ENCODE measurements at regions not wholly inside any gene's neighbourhood (a gene's known extent, or its start where the extent isn't known, plus 50 kb on each side); places are given as distances from the start of the nearest gene placed in this dataset.

DNA sequence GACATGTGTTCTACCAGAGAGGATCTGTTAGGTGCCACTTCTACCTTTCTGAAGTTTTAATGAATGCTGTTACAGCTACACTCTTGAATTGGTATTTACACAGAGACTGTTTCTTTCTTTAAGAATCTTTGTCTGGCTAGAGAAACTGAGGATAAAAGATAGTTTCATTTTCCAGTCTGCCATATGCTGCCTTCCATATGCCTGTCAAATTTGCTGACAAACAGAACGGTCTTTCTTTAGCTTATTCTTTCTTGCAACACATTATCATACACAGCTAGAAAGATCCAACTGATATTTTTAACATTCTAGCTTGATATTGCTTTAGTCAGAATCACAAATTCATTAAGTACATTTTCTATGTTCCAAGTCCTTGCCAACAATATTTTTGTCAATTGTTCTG is 409.8 kb upstream of the CELF4 start:
- no peak for DNase-seq

DNA sequence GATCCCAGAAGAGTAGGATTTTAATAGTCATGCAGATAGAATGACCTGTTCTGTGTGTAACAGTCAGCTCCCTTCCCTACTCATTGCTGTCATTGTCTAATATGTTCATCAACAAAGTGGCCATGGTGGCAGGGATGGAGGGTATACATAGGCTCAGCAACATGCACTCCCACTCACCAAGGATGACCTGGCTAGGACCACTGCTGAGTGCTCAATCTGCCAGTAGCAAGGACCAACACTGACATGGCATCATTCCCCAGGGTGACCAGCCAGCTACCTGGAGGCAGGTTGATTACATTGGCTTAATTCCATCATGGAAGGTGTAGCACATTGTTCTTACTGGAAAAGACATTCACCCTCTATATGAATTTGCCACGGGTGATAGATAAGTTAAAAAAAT is 401.7 kb upstream of the CELF4 start:
- no peak for DNase-seq

DNA sequence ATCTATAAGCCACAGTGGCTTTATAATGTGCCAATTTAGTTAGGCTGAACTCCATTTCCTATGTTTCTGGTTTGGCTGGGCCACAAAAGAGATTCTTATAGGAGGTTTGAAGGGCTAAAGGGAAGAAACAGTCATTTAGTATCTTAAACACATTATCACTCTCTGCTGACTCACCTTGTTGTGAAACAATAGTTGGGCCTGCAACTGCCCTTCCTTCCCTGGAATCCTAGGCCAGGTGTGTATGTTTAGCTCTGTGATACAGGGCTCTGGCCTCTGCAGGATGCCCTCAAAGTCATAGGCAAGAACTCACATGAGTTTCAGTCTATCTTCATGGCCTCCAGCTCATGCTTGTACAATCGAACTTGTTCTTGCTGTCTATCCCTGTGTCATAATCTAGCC is 400.0 kb upstream of the CELF4 start:
- DNase-seq, result no peak

DNA sequence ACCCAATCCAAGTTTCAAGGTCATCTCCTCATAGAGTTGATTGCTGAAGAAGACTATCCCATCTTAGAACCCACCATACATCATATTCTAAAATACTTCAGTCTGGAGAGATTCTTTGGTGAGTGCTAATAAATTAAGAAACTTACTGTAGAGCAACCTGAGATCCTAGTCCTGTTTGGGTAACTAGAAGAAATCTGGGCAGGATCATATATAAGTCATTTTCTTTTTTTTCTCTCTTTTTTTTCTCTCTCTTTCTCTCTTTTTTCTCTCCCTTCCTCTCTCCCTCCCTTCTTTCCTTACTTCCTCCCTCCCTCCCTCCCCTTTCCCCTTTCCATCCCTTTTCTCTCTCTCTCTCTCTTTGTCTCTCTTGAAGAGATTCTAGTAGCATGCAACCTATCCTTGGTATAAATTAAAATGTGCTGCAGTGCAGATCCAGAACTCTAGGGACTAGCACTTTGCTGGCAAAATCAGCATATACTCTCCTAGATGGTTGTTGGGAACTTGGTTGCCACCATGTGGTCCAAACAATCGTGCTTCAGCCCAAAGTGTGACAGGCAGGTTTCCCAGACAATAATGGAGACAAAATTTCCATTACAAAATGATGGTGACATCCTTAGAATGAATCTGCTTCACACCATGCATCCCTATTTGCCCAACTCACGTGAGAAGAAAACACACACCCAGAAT is 399.4 kb upstream of the CELF4 start:
- DNase-seq, result no peak

DNA sequence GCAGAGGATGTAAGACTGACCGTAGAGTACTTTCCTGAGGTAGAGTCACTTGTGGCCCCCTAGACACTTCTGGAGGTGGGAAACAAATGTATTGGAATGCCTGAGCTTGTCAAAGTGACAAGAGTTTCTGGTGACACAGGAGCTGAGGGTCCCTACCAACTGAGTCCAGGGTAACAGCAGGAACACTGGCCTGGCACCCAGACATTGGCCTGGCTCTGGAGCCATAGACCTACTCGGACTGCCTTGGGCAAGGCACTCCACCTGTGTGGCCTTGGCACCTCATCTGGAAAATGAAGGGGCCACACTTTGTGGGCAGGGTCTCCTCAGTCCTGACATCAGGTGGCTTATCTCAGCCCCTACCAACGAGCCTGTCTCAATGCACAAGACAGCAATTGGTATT is 398.2 kb upstream of the CELF4 start:
- no peak for DNase-seq

DNA sequence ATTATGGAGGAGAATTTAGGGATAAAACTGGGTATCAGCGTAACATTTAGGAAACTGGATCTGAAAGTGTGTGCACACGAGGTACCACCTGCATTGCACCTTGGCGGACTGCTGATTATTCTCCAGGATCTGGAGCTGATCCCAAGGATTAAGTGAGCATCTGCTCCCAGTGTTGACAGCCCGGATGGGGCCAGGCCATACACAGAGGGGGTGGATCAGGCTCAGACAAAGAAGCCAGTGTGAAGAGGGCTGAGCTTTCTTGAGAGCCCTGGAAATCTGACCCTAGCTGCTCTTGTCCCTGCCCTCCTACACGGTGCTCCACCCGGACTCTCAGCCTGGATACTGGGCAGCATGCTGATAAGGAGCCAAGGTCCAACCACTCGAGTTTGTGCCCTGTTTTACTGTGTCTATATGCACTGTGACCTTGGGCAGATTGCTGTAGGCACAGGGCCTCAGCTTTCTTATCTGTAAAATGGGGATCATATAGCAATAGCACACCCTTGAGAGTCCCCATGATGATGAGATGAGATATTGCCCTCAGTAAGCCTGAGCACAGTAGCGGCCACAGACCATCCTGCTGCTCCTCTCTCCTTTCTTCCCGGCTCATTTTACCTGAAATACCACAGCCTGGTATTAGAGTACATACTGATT is 396.8 kb upstream of the CELF4 start:
- no peak for DNase-seq

DNA sequence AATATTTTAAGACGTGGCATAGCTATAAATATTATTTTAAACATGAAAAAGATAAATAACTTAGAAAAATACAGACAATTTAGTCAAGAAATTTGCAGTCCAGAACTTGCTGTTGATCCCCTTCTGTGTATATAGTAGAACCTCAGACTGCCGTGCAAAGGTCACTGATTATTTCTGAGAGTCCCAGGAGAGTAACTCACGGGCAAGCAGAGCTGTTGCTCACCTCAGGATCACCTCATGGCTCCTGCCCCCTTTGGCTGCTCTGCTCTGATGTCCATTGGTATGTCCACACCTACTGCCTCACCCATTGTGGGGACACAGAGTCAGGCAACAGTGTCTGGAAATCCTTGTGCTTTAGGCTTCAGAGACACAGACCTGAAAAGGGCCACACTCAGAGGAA is 392.9 kb upstream of the CELF4 start:
- no peak for DNase-seq

DNA sequence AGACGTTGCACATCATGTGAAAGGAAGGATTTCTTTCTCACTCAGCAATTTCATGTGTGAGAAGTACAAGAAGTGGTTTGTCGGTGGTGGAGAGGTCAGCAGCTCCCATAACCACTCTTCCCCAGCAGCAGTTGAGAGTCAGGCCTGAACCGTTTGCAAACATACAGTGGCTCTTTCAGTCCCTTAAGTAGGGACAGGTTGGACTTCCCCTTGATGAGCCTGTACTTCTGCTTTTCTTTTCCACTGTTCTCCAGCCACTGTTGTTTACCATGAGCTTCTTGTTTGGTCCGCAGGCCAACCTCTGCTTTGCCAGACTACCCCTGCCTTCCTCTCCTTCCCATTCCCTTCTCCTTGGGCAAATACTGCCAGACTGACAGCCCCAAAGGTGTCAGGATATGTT is 391.3 kb upstream of the CELF4 start:
- DNase-seq, result no peak

DNA sequence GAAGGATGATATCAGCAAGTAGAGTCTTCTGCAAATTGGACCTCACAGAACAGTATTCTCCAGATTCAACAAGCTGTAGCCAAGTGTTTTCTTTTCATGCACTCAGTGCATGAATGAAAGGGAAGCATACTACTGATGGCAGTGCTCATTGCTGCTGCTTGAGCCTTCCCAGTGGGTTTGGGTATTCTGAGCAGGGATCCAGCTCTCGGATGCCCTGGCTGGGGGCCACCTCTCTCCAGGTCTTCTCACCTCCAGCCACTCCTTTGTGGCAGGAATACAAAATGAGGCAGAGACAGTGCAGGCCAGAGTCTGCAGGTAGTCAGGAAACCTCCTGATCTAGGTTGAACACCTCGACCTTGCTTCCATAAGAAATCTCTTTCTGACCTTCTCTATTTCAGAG is 390.4 kb upstream of the CELF4 start:
- no peak for DNase-seq

DNA sequence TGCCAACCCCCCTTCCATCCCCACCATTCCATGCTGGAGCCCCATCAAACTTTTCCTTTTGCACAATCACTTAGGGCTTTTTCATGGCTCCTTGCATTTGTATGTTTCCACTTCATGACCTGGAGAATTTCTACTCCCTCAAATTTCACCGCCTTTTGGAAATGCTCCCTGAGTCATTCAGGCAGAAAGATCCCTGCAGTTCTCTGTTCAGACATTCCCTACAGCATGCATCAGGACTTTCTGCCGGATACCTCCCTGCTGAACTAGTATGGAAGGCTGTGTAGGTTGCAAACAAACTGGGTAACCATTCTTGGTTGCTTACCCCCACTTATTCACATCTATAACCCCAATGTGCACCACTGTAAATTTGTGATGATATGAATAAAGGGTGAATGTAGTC is 389.6 kb upstream of the CELF4 start:
- DNase-seq, result no peak

DNA sequence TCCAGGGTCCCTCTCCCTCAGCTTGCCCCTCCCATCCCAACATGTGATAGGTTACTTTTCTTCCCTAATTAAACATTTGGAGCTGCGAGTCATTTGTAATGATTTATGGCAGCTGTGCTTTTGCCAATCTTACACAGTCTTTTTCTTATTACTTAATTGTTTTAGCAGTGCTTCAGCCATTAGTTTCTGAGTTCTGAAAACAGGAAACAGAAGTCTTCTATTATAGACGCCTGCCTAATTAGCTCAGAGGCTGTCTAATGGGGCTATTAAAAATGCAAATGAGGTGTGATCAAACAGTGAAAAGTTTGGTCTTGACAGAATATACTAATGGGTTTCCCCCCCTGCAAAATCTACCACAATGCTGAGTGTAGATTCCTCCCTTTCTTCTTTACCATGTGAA is 388.3 kb upstream of the CELF4 start:
- DNase-seq, result no peak

DNA sequence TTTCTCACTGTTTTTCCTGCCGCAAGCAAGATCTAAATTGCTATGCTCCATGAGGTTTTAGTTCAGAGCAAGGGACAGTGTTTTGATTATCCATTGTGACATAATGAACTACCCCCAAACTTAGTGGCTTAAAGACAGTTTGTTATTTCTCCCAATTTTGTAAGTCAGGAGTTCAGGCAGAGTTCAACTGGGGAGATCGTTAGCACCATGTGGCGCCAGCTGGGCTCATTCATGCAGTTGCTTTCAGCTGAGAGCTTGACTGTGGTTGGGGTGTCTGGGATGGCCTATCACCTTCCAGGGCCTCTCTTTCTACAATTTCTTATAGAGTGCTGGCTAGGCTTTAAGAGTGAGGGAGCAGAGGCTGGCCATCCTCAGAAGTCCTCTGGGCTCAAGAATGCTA is 382.9 kb upstream of the CELF4 start:
- DNase-seq, result no peak

DNA sequence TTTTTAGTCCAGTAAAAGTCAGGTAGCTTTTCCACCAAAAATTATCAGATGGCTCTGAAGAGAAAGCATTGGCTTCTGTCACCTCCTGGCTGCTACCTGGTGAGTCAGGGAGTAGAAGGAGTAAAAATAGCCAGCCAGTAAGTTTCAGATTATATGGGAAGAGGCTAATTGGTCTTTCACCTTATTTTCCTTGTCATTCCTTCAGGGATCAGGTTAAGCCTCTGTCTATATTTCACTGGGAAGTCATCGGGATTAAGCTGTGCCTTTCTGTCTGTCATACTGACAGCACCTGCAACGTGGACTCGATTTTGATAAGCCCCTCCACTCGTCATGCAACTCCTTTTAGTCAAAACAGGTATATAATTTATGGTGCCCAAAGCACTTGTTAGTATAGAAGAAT is 380.7 kb upstream of the CELF4 start:
- DNase-seq, result no peak

DNA sequence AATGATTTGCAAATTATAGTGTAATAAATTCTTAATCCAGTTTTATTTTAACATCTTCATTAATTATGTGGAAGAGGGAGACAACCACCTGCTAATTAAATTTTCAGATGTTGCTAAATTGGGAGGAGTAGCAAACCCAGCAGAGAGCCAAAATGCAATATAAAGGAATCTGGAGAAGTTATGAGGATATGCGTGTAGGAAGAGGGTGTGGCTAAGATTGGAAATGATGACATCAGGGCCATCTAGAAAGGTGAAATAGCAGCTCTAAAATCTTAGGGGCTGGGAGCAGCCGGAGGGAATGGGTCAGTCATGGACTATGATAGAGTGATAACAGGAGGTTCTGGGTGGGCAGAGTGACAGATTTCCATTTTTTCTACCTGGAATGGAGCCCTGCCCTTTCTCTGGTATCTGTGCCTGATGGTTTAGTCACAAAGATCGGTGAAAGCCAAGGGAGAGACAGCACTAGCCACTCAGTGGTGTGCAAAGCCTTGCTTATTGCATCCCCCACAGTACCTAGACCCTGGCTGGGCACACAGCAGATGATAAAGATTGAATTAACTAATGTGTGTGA is 379.2 kb upstream of the CELF4 start:
- DNase-seq, result no peak

DNA sequence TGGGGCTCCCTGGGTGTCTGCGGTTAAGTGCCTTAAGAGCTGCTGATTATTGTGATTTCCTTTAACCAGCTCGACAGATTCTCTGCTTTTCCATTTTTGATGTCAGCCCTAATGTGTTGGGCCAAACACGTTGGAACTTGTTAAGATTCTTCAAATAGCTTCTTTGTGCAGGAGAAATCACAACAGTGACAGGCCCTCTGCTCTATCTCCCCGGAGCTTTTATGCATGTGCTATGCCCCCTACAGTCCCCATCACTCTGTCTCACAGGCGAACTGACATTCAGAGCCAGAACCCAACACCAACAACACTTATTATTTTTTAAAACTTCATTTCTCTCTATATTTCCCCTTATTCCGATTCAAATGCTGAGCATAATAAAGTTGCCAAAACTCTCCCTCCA is 371.7 kb upstream of the CELF4 start:
- DNase-seq, result no peak

DNA sequence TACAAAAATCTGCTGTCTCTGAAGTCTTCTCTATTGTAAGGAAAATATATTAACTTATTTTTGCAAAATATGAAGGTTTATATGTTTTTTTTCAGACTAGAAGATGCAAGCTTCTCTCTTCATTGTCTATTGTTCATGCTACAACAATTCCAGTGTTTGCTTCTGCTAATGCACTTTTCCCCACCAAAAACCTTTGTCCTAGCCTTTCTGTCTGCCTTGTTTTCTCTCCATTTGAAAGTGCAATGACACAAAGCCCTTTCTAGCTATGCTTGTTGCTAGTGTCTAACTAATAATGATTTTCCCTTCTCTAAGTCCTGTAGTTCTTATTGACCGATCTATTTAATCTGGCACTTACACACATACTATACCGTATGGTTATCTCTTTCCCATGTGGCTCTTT is 369.5 kb upstream of the CELF4 start:
- no peak for DNase-seq

DNA sequence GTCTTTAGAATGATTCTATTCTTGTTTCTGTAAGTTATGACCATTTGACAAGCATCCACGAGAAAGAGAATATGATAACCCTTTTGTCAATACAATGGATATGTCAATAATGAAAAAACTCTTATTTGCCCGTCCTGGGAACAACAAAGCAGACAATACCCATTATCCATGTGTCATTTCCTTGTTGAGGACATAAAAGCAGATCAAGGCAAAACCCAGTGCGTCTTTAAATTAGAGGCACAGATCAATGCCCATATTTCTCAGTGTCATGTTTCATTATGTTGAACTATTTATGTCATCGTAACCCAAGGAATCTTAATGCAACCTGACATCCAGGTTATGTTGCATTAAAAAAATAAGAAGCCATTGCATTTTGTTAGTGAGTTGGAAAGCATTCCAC is 365.0 kb upstream of the CELF4 start:
- DNase-seq, result no peak

DNA sequence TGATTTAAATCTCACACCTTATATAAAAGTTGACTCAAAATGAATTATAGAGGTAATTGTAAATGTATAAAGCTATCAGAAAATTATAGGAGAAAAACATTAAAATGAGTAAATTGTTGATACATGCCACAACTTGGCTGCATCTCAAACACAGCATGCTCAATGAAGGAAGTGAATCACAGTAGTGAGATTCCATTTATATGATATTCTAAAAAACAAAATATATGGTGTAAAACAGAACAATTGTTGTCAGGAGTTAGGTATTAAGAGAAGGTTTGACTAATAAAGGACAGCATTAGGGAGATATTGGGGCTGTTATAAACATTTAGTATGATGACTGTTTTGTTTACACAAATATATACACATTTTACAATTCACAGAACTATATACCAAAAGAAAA is 356.6 kb upstream of the CELF4 start:
- no peak for DNase-seq

DNA sequence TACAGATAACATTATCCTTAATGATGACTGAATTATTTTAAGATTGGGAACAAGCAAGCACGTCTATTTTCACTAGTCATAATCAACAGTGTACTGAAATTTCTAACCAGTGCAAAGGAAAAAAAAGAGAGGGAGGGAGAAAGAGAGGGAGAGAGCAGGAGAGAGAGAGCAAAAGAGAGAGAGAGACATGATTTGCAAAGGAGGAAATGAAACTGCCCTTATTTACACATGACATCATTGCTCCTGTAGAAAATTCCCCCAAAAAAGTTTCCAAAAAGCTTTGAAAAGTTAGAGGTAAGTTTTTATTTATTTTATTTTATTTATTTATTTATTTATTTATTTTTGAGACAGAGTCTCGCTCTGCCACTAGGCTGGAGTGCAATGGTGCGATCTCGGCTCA is 355.3 kb upstream of the CELF4 start:
- no peak for DNase-seq

DNA sequence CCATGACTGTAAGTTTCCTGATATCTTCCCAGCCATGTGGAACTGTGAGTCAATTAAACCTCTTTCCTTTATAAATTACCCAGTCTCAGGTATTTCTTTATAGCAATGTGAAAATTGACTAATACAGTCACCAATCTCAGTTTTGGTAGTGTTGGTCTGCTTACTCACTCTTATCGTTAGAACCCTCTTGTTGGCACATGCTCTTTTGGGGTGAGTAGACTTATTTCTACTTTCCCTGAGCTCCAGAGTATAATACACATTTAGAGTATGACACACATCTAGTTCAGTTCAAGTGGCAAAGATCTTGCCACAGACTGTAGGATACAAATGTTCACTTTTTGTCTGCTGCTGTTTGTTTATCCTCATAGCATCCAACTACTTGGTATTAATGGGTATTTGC is 347.5 kb upstream of the CELF4 start:
- DNase-seq, result no peak

DNA sequence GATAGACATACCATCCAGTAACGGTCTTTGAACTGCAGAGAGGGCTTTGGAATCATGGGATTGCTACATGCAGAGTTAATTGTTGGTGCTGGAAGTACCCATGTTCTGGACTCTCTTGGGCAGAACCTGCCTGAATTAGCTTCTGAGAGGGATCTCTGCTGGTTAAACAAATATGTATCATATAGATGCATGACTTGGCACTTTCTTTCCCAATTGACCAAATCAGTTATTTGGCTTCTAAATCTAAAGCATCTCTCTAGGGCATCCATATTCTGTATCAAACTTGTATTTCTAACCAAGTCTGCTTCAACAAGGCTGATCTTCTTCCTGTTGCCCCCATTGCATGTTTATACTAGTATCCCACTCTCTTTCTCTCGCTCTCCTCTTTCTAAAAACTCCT is 336.7 kb upstream of the CELF4 start:
- DNase-seq, result no peak

DNA sequence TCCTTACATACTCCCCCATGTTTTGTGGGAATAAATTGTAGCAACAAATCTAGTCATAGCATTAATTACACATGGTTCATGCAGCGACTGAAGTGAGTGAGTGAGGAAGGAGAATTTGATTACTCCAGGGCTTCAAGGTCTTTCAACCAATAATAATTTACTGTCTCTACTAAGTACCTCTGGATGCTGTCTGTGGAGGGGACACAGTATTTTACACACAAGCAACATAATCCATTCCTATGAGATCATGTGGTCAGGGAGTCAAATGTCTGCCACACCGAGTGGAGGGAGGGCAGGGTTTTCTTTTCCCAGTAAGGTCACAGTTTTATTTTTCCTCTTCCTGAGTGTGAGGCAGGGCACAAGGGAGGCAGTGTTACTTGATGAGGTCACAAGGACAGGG is 334.7 kb upstream of the CELF4 start:
- DNase-seq, result no peak

DNA sequence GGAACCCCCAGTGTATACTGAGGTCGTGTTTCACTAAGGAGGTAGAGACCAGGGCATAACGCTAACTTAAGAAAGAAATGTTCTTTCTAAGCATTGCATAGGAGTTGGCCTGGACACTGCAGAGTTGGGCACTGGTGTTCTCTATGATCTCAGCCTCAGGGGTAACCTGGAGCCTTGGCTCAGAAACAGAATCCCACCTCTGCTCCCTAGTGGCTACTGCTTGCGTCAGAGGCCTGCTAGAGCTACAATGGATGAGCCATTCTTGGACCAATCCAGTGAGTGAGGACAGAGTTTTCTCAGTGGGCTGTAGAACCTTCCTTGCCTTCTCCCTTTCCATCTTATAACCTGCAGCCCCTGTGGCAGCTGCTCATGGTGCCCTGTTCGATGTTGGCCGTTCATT is 324.4 kb upstream of the CELF4 start:
- DNase-seq, result no peak

DNA sequence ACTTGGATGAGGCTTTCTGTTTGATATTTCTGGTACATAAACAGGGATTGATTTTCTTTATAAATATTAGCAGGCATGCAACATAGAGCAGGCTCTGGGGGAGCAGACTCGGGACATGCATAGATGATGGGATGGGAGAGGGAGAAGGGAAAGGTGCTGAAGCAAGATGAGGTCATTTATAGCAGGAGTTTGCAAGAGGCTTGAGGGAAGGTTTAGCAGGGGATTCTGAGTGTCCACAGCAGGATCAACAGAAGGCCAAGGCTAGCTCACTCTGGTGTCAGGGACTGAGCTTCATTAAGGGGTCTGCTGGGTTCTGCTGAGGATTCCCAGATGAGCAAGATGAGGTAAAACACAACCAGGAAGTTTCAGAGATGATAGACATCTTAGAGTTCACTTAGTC is 309.1 kb upstream of the CELF4 start:
- no peak for DNase-seq

DNA sequence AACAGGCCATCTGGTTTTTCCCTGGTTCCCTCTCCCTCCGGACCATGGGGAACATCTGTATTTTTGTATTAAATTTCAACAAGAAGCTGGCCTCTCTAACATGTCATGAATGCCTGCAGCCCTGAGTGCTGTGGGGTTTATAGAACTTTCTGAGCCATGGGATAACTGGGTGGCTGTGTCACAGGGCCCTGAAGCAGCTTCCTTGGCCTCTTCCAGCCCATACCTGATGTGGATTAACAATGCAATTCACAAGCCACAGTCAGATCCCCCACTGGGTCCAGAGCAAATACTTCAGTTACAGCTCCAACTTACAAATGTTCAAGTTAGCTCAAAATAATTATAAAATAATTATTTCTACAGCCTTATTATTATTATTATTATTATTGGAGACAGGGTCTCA is 307.8 kb upstream of the CELF4 start:
- no peak for DNase-seq

Measured in femur (tissue), 1 donor.